ENCODE measurements at regions not wholly inside any gene's neighbourhood (a gene's known extent, or its start where the extent isn't known, plus 50 kb on each side); places are given as distances from the start of the nearest gene placed in this dataset.

GRCh38 chr11:134552749-134553148 is 140.7 kb upstream of the B3GAT1 start:
- no peaks in the 10 kb centered on the region for H3K36me3 ChIP-seq (ENCODE audit: control insufficient read depth in 2 of 3, insufficient read depth in 3 of 3, low read length in 3 of 3)
- no peaks in the 10 kb centered on the region for H3K9me3 ChIP-seq (ENCODE audit: control insufficient read depth in 2 of 3, insufficient read depth in 1 of 3, low read length in 3 of 3)
- H3K27me3 ChIP-seq (ENCODE audit: control insufficient read depth, insufficient read depth, low read length) = no peaks in the 10 kb centered on the region
- no peaks in the 10 kb centered on the region for H3K4me1 ChIP-seq (ENCODE audit: control insufficient read depth in 2 of 3, insufficient read depth in 2 of 3, low read depth in 1 of 3, low read length in 3 of 3)
- no peak overlapping the region for H3K27ac ChIP-seq (ENCODE audit: low read depth in 2 of 2, low read length in 2 of 2)
- TF ChIP-seq CTCF (IDR thresholded peaks at IDR 0.05; ENCODE audit: borderline replicate concordance, extremely low read depth, insufficient read depth) = no peak
- no peak overlapping the region for H3K4me3 ChIP-seq (ENCODE audit: low read length in 3 of 3)
- no peak for DNase-seq
- no peak overlapping the region for H3K9ac ChIP-seq (ENCODE audit: low read length in 3 of 3)
- FAIRE-seq = no peak
- intact Hi-C loops (cut with DNase I) = no loop called here

GRCh38 chr11:134545521-134545920 is 133.5 kb upstream of the B3GAT1 start:
- Histone ChIP-seq H3K9ac (ENCODE audit: low read length in 3 of 3) (no peak overlapping the region), H3K4me1 (ENCODE audit: control insufficient read depth in 2 of 3, insufficient read depth in 2 of 3, low read depth in 1 of 3, low read length in 3 of 3) (no peaks in the 10 kb centered on the region), H3K36me3 (ENCODE audit: control insufficient read depth in 2 of 3, insufficient read depth in 3 of 3, low read length in 3 of 3) (no peaks in the 10 kb centered on the region), H3K27me3 (ENCODE audit: control insufficient read depth, insufficient read depth, low read length) (no peaks in the 10 kb centered on the region), H3K27ac (ENCODE audit: low read depth in 2 of 2, low read length in 2 of 2) (no peak overlapping the region), H3K9me3 (ENCODE audit: control insufficient read depth in 2 of 3, insufficient read depth in 1 of 3, low read length in 3 of 3) (peaks cover 0 to 3% (median 0%) of the 10 kb centered on the region in 3 donors), H3K4me3 (ENCODE audit: low read length in 3 of 3) (no peak overlapping the region)
- DNase-seq (no peak), FAIRE-seq (no peak)
- TF ChIP-seq CTCF (IDR thresholded peaks at IDR 0.05; ENCODE audit: borderline replicate concordance, extremely low read depth, insufficient read depth) = no peak
- intact Hi-C loops (cut with DNase I) = no loop called here

GRCh38 chr11:134544095-134544815 is 132.2 kb upstream of the B3GAT1 start:
- intact Hi-C loops (cut with DNase I) = no loop called here
- no peak overlapping the region for H3K4me3 ChIP-seq (ENCODE audit: low read length in 3 of 3)
- no peak for FAIRE-seq
- H3K4me1 ChIP-seq (ENCODE audit: control insufficient read depth in 2 of 3, insufficient read depth in 2 of 3, low read depth in 1 of 3, low read length in 3 of 3) = no peaks in the 10 kb centered on the region
- peaks cover 0 to 3% (median 0%) of the 10 kb centered on the region in 3 donors for H3K9me3 ChIP-seq (ENCODE audit: control insufficient read depth in 2 of 3, insufficient read depth in 1 of 3, low read length in 3 of 3)
- H3K36me3 ChIP-seq (ENCODE audit: control insufficient read depth in 2 of 3, insufficient read depth in 3 of 3, low read length in 3 of 3) = no peaks in the 10 kb centered on the region
- no peak overlapping the region for H3K9ac ChIP-seq (ENCODE audit: low read length in 3 of 3)
- H3K27ac ChIP-seq (ENCODE audit: low read depth in 2 of 2, low read length in 2 of 2) = no peak overlapping the region
- no peak for DNase-seq
- no peaks in the 10 kb centered on the region for H3K27me3 ChIP-seq (ENCODE audit: control insufficient read depth, insufficient read depth, low read length)
- TF ChIP-seq CTCF (IDR thresholded peaks at IDR 0.05; ENCODE audit: borderline replicate concordance, extremely low read depth, insufficient read depth) = no peak

- intact Hi-C loops (cut with DNase I) = no loop called here
- no peaks in the 10 kb centered on the region for H3K36me3 ChIP-seq (ENCODE audit: control insufficient read depth in 2 of 3, insufficient read depth in 3 of 3, low read length in 3 of 3)
- no peak for TF ChIP-seq CTCF (IDR thresholded peaks at IDR 0.05; ENCODE audit: borderline replicate concordance, extremely low read depth, insufficient read depth)
- no peak overlapping the region for H3K9ac ChIP-seq (ENCODE audit: low read length in 3 of 3)
- FAIRE-seq = no peak
- peaks cover 0 to 3% (median 0%) of the 10 kb centered on the region in 3 donors for H3K9me3 ChIP-seq (ENCODE audit: control insufficient read depth in 2 of 3, insufficient read depth in 1 of 3, low read length in 3 of 3)
- no peak overlapping the region for H3K27ac ChIP-seq (ENCODE audit: low read depth in 2 of 2, low read length in 2 of 2)
- H3K27me3 ChIP-seq (ENCODE audit: control insufficient read depth, insufficient read depth, low read length) = no peaks in the 10 kb centered on the region
- H3K4me3 ChIP-seq (ENCODE audit: low read length in 3 of 3) = no peak overlapping the region
- DNase-seq = peak in 1 of 5 donors; percentile 4
- no peaks in the 10 kb centered on the region for H3K4me1 ChIP-seq (ENCODE audit: control insufficient read depth in 2 of 3, insufficient read depth in 2 of 3, low read depth in 1 of 3, low read length in 3 of 3)
Observed at GRCh38 chr11:134543645-134544044, 131.6 kb upstream of the B3GAT1 start.
